GM18867 (cell line): ENCODE measurements at regions not wholly inside any gene's neighbourhood (a gene's known extent, or its start where the extent isn't known, plus 50 kb on each side); places are given as distances from the start of the nearest gene placed in this dataset.

Experiments
- ATAC-seq: cut with Tn5 transposase; IDR thresholded peaks from one replicate; pipeline ENCODE4 v1.9.1; 2021; ENCODE audit warnings: mild to moderate bottlenecking, moderate library complexity; ENCODE audit not compliant: unreplicated experiment

- ATAC-seq: no peak
Observed at GRCh38 chr20:18957328-18957727, 143.7 kb downstream of the SCP2D1 start.

- ATAC-seq: no peak
Observed at GRCh38 chr20:18971121-18971520, 157.5 kb downstream of the SCP2D1 start.

- no peak for ATAC-seq
Observed at GRCh38 chr20:18971574-18971973, 158.0 kb downstream of the SCP2D1 start.

- ATAC-seq: no peak
Observed at GRCh38 chr20:18972251-18972876, 158.8 kb downstream of the SCP2D1 start.

- ATAC-seq: no peak
Observed at GRCh38 chr20:18973529-18974173, 160.1 kb downstream of the SCP2D1 start.

GRCh38 chr20:18974660-18975059 is 161.1 kb downstream of the SCP2D1 start:
- no peak for ATAC-seq

- ATAC-seq: no peak
Observed at GRCh38 chr20:18977441-18977840, 163.9 kb downstream of the SCP2D1 start.

- no peak for ATAC-seq
Observed at GRCh38 chr20:18978311-18978710, 164.7 kb downstream of the SCP2D1 start.

GRCh38 chr20:18979132-18979531 is 165.5 kb downstream of the SCP2D1 start:
- ATAC-seq: no peak

- no peak for ATAC-seq
Observed at GRCh38 chr20:18981962-18982539, 168.5 kb downstream of the SCP2D1 start.

- no peak for ATAC-seq
Observed at GRCh38 chr20:18983796-18984195, 170.2 kb downstream of the SCP2D1 start.

GRCh38 chr20:18984238-18985200 is 170.9 kb downstream of the SCP2D1 start:
- ATAC-seq: no peak

GRCh38 chr20:18985551-18985950 is 172.0 kb downstream of the SCP2D1 start:
- no peak for ATAC-seq

- no peak for ATAC-seq
Observed at GRCh38 chr20:18986146-18986830, 172.7 kb downstream of the SCP2D1 start.

- ATAC-seq: no peak
Observed at GRCh38 chr20:18986895-18987580, 173.5 kb downstream of the SCP2D1 start.

GRCh38 chr20:18987781-18988360 is 174.3 kb downstream of the SCP2D1 start:
- no peak for ATAC-seq

- no peak for ATAC-seq
Observed at GRCh38 chr20:18988701-18989100, 175.1 kb downstream of the SCP2D1 start.

- no peak for ATAC-seq
Observed at GRCh38 chr20:18989736-18990474, 176.3 kb downstream of the SCP2D1 start.

GRCh38 chr20:18991012-18991411 is 177.4 kb downstream of the SCP2D1 start:
- ATAC-seq: no peak
